ENCODE measurements at regions not wholly inside any gene's neighbourhood (a gene's known extent, or its start where the extent isn't known, plus 50 kb on each side); places are given as distances from the start of the nearest gene placed in this dataset.

- no peaks in the 10 kb centered on the region for H3K27me3 ChIP-seq (ENCODE audit: control insufficient read depth, extremely low read depth, insufficient read depth, low read length)
- DNase-seq (ENCODE audit: low read depth, low spot score) = no peak
- no peaks in the 10 kb centered on the region for H3K4me1 ChIP-seq (ENCODE audit: control insufficient read depth, extremely low read depth, insufficient read depth, low read length)
- H3K9me3 ChIP-seq (ENCODE audit: control insufficient read depth, low read depth, low read length) = no peaks in the 10 kb centered on the region
- no peaks in the 10 kb centered on the region for H3K79me2 ChIP-seq (ENCODE audit: control insufficient read depth, insufficient read depth, low read length)
- no peak overlapping the region for H3K9ac ChIP-seq (ENCODE audit: control insufficient read depth, extremely low read depth, insufficient read depth, low read length)
- no peaks in the 10 kb centered on the region for H3K36me3 ChIP-seq (ENCODE audit: control insufficient read depth in 2 of 2, extremely low read depth in 1 of 2, insufficient read depth in 2 of 2, low read length in 2 of 2)
- TF ChIP-seq CTCF (optimal IDR thresholded peaks at IDR 0.05 in 1 of 3, IDR thresholded peaks at IDR 0.05 in 1 of 3, conservative IDR thresholded peaks at IDR 0.05 in 1 of 3; ENCODE audit: extremely low read depth in 1 of 3, insufficient read depth in 2 of 3, low read length in 3 of 3) (no peak), EZH2 (IDR thresholded peaks at IDR 0.05; ENCODE audit: low read length) (no peak)
- peak overlapping the region; percentile 76 for H2AFZ ChIP-seq (ENCODE audit: control insufficient read depth, low read length)
- H4K20me1 ChIP-seq (ENCODE audit: control insufficient read depth, extremely low read depth, insufficient read depth, low read length) = no peaks in the 10 kb centered on the region
- H3K9me1 ChIP-seq (ENCODE audit: control insufficient read depth, extremely low read depth, insufficient read depth, low read length) = no peaks in the 10 kb centered on the region
- no peak overlapping the region for H3K27ac ChIP-seq (ENCODE audit: control insufficient read depth, insufficient read depth, low read length)
- H3K4me2 ChIP-seq (ENCODE audit: control insufficient read depth, extremely low read depth, insufficient read depth, low read depth, low read length) = no peak overlapping the region
- no peak overlapping the region for H3K4me3 ChIP-seq (ENCODE audit: control insufficient read depth in 2 of 3, extremely low read depth in 1 of 3, insufficient read depth in 2 of 3, low read depth in 1 of 3, low read length in 3 of 3)
- dilution Hi-C loops (cut with MboI; ENCODE audit: extremely low pct_ligation_motif_present, low sequenced_read_pairs) = no loop called here
- no peak for FAIRE-seq
These were observed 625.3 kb downstream of the MMUT start for GRCh38 chr6:48837744-48838143.

- Histone ChIP-seq H3K79me2 (ENCODE audit: control insufficient read depth, insufficient read depth, low read length) (no peaks in the 10 kb centered on the region), H3K9ac (ENCODE audit: control insufficient read depth, extremely low read depth, insufficient read depth, low read length) (no peak overlapping the region), H3K4me2 (ENCODE audit: control insufficient read depth, extremely low read depth, insufficient read depth, low read depth, low read length) (no peak overlapping the region), H2AFZ (ENCODE audit: control insufficient read depth, low read length) (no peak overlapping the region), H3K27me3 (ENCODE audit: control insufficient read depth, extremely low read depth, insufficient read depth, low read length) (no peaks in the 10 kb centered on the region), H3K36me3 (ENCODE audit: control insufficient read depth in 2 of 2, extremely low read depth in 1 of 2, insufficient read depth in 2 of 2, low read length in 2 of 2) (no peaks in the 10 kb centered on the region), H3K4me3 (ENCODE audit: control insufficient read depth in 2 of 3, extremely low read depth in 1 of 3, insufficient read depth in 2 of 3, low read depth in 1 of 3, low read length in 3 of 3) (no peak overlapping the region), H3K9me1 (ENCODE audit: control insufficient read depth, extremely low read depth, insufficient read depth, low read length) (no peaks in the 10 kb centered on the region), H3K9me3 (ENCODE audit: control insufficient read depth, low read depth, low read length) (no peaks in the 10 kb centered on the region), H4K20me1 (ENCODE audit: control insufficient read depth, extremely low read depth, insufficient read depth, low read length) (no peaks in the 10 kb centered on the region), H3K27ac (ENCODE audit: control insufficient read depth, insufficient read depth, low read length) (no peak overlapping the region), H3K4me1 (ENCODE audit: control insufficient read depth, extremely low read depth, insufficient read depth, low read length) (no peaks in the 10 kb centered on the region)
- no peak for FAIRE-seq
- no peak for DNase-seq (ENCODE audit: low read depth, low spot score)
- dilution Hi-C loops (cut with MboI; ENCODE audit: extremely low pct_ligation_motif_present, low sequenced_read_pairs) = no loop called here
- no peak for TF ChIP-seq EZH2 (IDR thresholded peaks at IDR 0.05; ENCODE audit: low read length)
- TF ChIP-seq CTCF (optimal IDR thresholded peaks at IDR 0.05 in 1 of 3, IDR thresholded peaks at IDR 0.05 in 1 of 3, conservative IDR thresholded peaks at IDR 0.05 in 1 of 3; ENCODE audit: extremely low read depth in 1 of 3, insufficient read depth in 2 of 3, low read length in 3 of 3) = no peak
These were observed 627.6 kb downstream of the MMUT start for GRCh38 chr6:48835421-48835958.

Data from keratinocyte (primary cell).